Hepatocyte (in vitro differentiated cells): ENCODE measurements at regions not wholly inside any gene's neighbourhood (a gene's known extent, or its start where the extent isn't known, plus 50 kb on each side); places are given as distances from the start of the nearest gene placed in this dataset.
"Not testable (repeated sequence)": the region's sequence is repeated elsewhere in the genome, so short reads cannot be mapped to it uniquely, and the experiment has no call there.

Source experiments
- DNase-seq: peaks from one replicate; pipeline ENCODE4 v3.0.0-alpha.2; 2016; ENCODE audit warnings: low spot score
- H2AFZ ChIP-seq: fragments of 200-600 bp; sonication (generic); 2 replicates; pipeline ENCODE4 v1.6.0; 2016; ENCODE audit warnings: antibody characterized with exemption, mild to moderate bottlenecking
- H3K27ac ChIP-seq: fragments of 200-600 bp; sonication (generic); 2 replicates; pipeline ENCODE4 v1.5.1; 2016; ENCODE audit warnings: mild to moderate bottlenecking
- H3K27me3 ChIP-seq: fragments of 200-600 bp; sonication (generic); 2 replicates; pipeline ENCODE4 v1.6.1; 2016
- H3K36me3 ChIP-seq: fragments of 200-600 bp; sonication (generic); replicated peaks from 2 replicates; pipeline ENCODE4 v1.5.1; 2016; ENCODE audit warnings: low read depth; ENCODE audit not compliant: insufficient read depth
- H3K4me1 ChIP-seq: fragments of 200-600 bp; sonication (generic); 2 replicates; pipeline ENCODE4 v1.5.1; 2016; ENCODE audit warnings: mild to moderate bottlenecking, moderate library complexity; ENCODE audit not compliant: insufficient read depth
- H3K4me2 ChIP-seq: fragments of 200-600 bp; sonication (generic); 2 replicates; pipeline ENCODE4 v1.6.0; 2016
- H3K4me3 ChIP-seq: fragments of 200-600 bp; sonication (generic); 2 replicates; pipeline ENCODE4 v1.5.1; 2016; ENCODE audit warnings: mild to moderate bottlenecking
- H3K79me2 ChIP-seq: fragments of 200-600 bp; sonication (generic); 2 replicates; pipeline ENCODE4 v1.6.0; 2017; ENCODE audit warnings: mild to moderate bottlenecking
- H3K9me2 ChIP-seq: fragments of 200-600 bp; sonication (generic); replicated peaks from 2 replicates; pipeline ENCODE4 v1.6.0; 2017; ENCODE audit warnings: mild to moderate bottlenecking; ENCODE audit not compliant: insufficient read depth
- H3K9me3 ChIP-seq: fragments of 200-600 bp; sonication (generic); 2 replicates; pipeline ENCODE4 v1.5.1; 2016; ENCODE audit warnings: low read depth, mild to moderate bottlenecking
- H4K20me1 ChIP-seq: fragments of 200-600 bp; sonication (generic); 2 replicates; pipeline ENCODE4 v1.6.0; 2016; ENCODE audit warnings: mild to moderate bottlenecking; ENCODE audit not compliant: insufficient read depth, poor library complexity, severe bottlenecking
- CTCF ChIP-seq: fragments of 200-600 bp; sonication (generic); IDR thresholded peaks from 2 replicates; pipeline ENCODE4 v1.5.1; 2016; ENCODE audit warnings: antibody characterized with exemption, mild to moderate bottlenecking; ENCODE audit not compliant: poor library complexity
- EZH2 ChIP-seq: fragments of 200-600 bp; sonication (generic); IDR thresholded peaks from 2 replicates; pipeline ENCODE4 v1.6.1; 2016; ENCODE audit warnings: antibody characterized with exemption, mild to moderate bottlenecking, borderline replicate concordance
- EZH2phosphoT487 ChIP-seq: fragments of 200-600 bp; sonication (generic); IDR thresholded peaks from one replicate; pipeline ENCODE4 v1.6.1; 2018; ENCODE audit warnings: antibody characterized with exemption, mild to moderate bottlenecking, low read depth, moderate library complexity; ENCODE audit not compliant: unreplicated experiment, severe bottlenecking
- WGBS: methylation state at CpG from one replicate; pipeline ENCODE4 v1.1.6; 2016; ENCODE audit warnings: low lambda C conversion rate; ENCODE audit errors: missing lambda C conversion rate; 5-methylcytosine and 5-hydroxymethylcytosine counted together

GRCh38 chr7:131083781-131084180 is 243.9 kb upstream of the MKLN1 start:
- H3K4me2 ChIP-seq: no peak overlapping the region
- H3K4me3 ChIP-seq: no peak overlapping the region
- no peaks in the 10 kb centered on the region for H3K4me1 ChIP-seq
- H3K27me3 ChIP-seq: no peaks in the 10 kb centered on the region
- no peak for DNase-seq
- no peaks in the 10 kb centered on the region for H3K36me3 ChIP-seq
- no peak overlapping the region for H2AFZ ChIP-seq
- TF ChIP-seq EZH2 (no peak), CTCF (no peak), EZH2phosphoT487 (no peak)
- no peaks in the 10 kb centered on the region for H4K20me1 ChIP-seq
- H3K9me3 ChIP-seq: no peaks in the 10 kb centered on the region
- H3K27ac ChIP-seq: no peak overlapping the region
- H3K9me2 ChIP-seq: no peaks in the 10 kb centered on the region
- 87% methylated on average over 1 of the region's 1 CpG for WGBS
- H3K79me2 ChIP-seq: peaks cover 21% of the 10 kb centered on the region

- not testable (repeated sequence) for H3K4me3 ChIP-seq, H4K20me1 ChIP-seq, H2AFZ ChIP-seq, H3K9me2 ChIP-seq, H3K4me2 ChIP-seq, H3K9me3 ChIP-seq, H3K27me3 ChIP-seq, H3K4me1 ChIP-seq, H3K27ac ChIP-seq, DNase-seq, H3K36me3 ChIP-seq
- WGBS: 89% methylated on average over 1 of the region's 1 CpG
- H3K79me2 ChIP-seq: peaks cover 21% of the 10 kb centered on the region
Measured at GRCh38 chr7:131084336-131084735, 243.3 kb upstream of the MKLN1 start.

GRCh38 chr7:131087756-131088658 is 239.7 kb upstream of the MKLN1 start:
- Histone ChIP-seq H3K9me3 (no peaks in the 10 kb centered on the region), H3K9me2 (no peaks in the 10 kb centered on the region), H3K4me1 (no peaks in the 10 kb centered on the region), H4K20me1 (no peaks in the 10 kb centered on the region), H3K27ac (no peak overlapping the region), H2AFZ (no peak overlapping the region), H3K79me2 (peaks cover 31% of the 10 kb centered on the region), H3K4me3 (no peak overlapping the region), H3K27me3 (no peaks in the 10 kb centered on the region), H3K36me3 (no peaks in the 10 kb centered on the region), H3K4me2 (no peak overlapping the region)
- WGBS: 54% methylated on average over 8 of the region's 8 CpGs
- TF ChIP-seq EZH2 (no peak), EZH2phosphoT487 (no peak), CTCF (no peak)
- DNase-seq: no peak

GRCh38 chr7:131090188-131090587 is 237.5 kb upstream of the MKLN1 start:
- no peaks in the 10 kb centered on the region for H3K4me1 ChIP-seq

More at GRCh38 chr7:131090188-131090587, 237.5 kb upstream of the MKLN1 start:
- H3K4me2 ChIP-seq: no peak overlapping the region
- H3K9me2 ChIP-seq: no peaks in the 10 kb centered on the region
- H4K20me1 ChIP-seq: no peaks in the 10 kb centered on the region
- no peak overlapping the region for H2AFZ ChIP-seq
- H3K27ac ChIP-seq: no peak overlapping the region
- H3K27me3 ChIP-seq: no peaks in the 10 kb centered on the region
- peaks cover 24% of the 10 kb centered on the region for H3K79me2 ChIP-seq
- TF ChIP-seq EZH2phosphoT487 (no peak), EZH2 (no peak), CTCF (no peak)
- H3K9me3 ChIP-seq: no peaks in the 10 kb centered on the region
- H3K4me3 ChIP-seq: no peak overlapping the region
- H3K36me3 ChIP-seq: no peaks in the 10 kb centered on the region
- 78% methylated on average over 2 of the region's 2 CpGs for WGBS
- no peak for DNase-seq
